GM18519 (cell line): ENCODE measurements at regions not wholly inside any gene's neighbourhood (a gene's known extent, or its start where the extent isn't known, plus 50 kb on each side); places are given as distances from the start of the nearest gene placed in this dataset.

Experiments
- ATAC-seq: cut with Tn5 transposase; IDR thresholded peaks from one replicate; pipeline ENCODE4 v1.9.1; 2021; ENCODE audit warnings: mild to moderate bottlenecking, moderate library complexity; ENCODE audit not compliant: unreplicated experiment, low FRiP score

DNA sequence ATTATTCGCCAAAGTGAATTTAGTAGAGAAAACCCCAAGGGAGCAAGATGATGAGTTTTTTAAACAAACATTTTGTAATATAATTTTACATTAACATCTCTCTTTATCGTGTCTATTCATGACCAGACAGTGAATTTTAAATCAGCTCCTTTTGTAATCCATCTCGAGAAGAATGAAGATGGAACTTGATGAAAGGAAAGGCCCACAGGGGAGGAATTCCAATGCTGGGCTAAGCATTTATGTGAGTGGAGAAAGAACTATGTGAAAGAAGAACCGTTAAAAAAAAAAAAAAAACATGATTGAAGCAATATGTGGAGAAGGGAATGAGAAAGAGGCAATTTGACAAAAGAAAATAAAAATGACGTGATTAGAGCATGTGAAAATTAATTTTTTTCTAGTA, 170.6 kb downstream of the KCTD12 start:
- ATAC-seq, result no peak

DNA sequence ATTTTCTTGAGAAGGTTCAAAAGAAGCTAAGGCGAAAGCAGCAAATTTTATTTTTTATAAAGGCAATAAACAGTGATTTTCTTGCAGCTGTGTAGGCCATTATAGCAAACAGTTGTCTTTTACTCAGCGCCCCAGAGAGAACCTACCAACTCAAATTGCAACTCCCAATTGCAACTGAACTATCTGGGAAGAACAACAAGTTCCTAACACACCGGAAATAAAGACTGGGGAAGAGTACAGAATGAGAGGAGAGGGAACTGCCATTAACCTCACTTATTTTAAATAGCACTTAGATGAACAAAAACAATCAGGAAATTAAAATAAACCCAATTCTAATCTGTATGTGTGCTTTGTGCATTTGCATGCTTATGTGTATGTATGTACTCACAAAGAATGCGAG, 171.1 kb downstream of the KCTD12 start:
- ATAC-seq, result no peak

DNA sequence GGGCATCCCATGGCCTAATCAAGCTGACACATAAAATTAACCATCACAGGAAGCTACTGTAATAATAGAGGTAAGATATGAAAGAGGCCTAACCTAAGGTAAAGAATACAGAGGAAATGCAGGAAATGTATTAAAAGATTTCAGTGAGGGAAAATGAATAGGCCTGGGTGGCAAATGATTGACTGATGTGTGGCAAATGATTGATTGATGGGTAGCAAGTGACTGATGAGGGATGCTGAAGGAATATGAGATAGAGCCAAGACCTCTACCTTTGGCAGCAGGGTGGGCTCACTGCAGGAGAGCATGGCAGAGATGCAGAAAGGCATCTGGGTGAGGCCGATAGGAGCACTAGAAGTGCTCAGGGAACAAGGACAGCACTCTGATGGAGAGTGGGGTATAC, 172.9 kb downstream of the KCTD12 start:
- no peak for ATAC-seq

DNA sequence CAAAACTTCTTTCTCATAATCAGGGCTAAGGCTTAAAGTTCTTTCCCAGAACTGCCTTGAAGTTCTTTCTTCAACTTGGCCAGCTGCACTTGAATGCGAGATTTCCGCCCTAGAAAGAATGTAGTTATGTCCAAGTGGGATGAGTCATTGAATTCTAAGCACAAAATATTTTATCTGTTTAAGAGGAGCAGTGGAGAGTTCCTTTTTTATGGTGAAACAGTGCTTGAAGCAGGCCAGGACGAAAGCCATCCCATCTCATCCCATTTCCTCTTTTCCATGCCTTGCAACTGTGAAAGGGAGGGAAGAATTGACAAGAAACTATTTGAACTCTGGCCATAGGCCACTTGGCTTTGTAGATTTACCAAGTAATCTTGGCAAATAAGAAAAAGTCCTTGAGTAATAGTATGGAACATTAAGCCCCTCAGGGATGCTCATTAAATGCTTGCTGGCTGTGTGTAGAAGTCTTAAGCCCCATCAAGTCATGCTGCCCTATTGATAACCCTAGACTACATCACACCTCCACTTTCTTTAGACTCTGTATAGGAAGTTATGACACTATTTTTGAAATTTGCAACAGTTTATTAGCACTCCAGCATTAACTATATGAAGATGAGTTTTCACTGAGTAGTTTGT, 174.5 kb downstream of the KCTD12 start:
- ATAC-seq, result no peak

DNA sequence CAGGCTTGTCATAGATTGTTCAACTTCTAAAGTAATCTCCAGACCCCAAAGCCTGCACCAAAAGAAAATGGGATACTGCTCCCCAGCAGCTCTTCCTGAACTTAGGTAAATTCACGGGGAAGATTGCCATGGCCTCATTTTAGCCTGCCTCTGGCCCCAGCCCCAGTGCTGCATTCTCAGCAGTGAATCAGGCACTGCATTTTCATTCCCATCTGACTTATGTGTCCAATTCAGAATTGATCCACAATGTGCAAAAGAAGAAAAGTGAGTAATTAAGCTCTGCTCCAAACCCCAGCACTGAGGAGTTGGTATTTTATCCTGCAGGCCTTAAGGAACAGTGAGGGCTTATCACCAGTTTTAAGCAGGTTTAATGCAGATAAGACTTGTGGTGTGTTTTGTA, 176.4 kb downstream of the KCTD12 start:
- ATAC-seq, result no peak

DNA sequence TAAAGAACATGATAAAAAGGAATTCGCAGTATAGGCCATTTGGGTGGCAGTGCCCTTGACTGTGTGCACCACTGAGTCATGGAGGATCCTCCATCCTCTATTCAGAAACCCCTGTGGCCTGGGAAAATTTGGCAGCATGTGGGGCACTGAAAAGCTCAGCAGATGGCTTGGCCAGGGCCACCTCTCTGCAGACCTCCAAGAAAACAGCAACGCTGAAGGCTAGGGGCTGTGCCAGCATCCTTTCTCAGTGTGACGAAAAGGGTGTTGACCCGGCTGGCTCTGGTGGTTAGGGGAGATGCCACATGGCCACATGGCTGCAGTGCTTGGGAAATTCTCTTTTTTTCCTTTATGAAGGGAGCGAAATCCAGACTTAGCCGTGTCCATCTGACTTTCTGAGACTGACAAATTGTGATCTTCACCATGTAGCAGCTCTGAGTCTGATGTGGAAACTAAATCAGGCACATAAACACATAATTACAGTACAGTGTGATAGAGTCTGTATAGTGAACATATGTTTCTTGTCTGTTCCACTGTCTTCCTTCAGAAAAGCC, 178.0 kb downstream of the KCTD12 start:
- no peak for ATAC-seq

DNA sequence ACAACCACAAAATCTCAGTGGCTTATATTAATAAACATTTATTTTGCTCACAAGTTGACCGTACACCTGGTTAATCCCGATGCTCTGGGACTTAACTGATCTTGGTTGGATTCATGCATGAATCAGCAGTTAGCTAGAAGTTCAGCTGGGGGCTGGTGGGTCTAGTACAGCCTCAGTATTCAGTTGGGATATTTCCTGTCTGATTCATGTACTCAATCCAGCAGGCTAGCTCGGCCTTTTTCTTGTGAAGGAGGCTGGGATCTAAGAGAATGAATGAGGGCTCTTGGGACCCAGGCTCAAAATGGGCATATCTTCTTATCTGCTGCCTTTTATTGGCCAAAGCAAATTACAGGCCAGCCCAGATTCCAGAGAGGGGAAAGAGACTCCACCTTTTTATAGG, 178.8 kb downstream of the KCTD12 start:
- no peak for ATAC-seq

DNA sequence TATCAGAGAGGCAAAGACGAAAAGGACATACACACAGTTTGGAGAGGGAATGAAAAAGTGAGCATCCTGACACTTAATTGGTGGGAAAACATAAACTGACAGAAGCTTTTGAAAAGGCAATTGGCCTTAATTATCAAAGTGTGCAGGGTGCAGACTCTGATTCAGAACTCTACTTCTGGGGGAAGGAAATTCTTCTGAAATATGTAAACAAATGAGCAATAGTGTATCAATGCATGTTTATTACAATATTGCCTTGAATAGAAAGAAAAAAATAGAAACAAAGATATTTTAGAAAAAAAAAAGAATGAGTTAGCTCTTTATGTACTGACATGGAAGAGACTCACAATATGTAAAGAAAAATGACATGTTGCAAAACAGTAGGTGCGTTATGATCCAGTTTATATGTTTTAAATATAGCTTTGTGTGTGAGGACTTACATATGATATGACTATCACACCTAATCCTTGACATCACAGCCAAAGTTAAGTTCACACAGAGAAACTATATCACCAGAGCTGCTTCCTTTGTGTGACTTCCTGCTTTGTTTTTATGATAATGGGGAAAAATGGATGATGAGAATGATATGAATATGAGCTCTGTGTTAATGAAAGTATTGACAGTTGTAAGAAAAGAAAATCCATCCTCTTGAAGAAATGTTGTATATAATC, 182.4 kb downstream of the KCTD12 start:
- ATAC-seq, result no peak

DNA sequence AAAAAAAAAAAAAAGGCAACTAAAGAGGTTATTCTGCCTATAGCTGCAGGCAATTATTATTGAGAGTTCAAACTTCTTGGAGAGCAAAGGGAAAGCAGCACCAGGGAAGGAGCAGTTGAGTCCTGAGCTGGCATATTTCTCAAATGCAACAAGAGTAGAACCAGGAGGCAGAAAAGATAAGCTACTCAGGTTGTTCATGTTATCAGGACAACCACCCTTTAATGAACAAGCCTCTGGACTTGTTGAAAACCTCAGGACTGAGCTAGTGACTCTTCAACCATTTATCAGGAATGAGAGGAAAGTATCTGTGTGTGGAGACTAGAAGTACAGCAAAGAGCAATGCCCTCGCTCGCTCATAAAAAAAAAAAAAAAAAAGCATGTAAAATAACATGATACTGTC, 183.0 kb downstream of the KCTD12 start:
- no peak for ATAC-seq

DNA sequence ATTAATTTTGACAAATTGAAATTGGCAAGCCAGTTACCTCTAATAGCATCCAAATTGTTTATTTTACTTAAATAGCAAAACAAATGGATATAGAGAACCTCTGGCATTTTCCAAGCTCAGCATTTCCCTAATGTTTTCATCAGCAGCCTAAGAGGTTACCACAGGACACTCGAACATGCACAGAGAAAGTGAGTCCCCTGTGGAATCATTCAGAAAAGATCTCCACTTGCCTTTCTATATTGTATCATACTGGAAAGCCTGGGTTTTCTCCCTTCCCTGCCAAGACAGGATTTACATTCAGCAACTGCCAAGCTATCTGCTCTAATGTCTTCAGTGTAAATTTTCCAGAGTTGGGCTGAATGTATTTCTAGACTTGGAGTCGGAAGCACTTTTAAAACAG, 188.9 kb downstream of the KCTD12 start:
- ATAC-seq, result no peak

DNA sequence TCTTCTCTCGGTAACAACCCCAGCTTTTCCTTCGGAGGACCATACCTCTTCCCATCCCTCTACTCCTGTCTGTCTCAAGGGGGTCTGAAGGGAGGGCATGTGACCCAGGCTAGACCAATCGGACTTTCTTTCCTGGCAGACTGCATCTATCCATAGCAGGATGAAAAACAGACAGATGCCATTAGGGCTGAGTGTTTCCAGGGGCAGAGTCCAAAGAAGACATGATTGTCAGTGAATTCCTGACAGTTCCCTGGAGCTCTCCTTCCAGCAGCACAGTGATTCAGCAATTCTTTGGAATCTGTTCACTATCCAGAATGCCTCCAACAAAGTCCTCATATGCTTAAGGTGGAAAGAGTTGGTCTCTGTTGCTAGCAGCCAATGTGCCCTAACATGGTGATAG, 189.8 kb downstream of the KCTD12 start:
- ATAC-seq, result no peak

DNA sequence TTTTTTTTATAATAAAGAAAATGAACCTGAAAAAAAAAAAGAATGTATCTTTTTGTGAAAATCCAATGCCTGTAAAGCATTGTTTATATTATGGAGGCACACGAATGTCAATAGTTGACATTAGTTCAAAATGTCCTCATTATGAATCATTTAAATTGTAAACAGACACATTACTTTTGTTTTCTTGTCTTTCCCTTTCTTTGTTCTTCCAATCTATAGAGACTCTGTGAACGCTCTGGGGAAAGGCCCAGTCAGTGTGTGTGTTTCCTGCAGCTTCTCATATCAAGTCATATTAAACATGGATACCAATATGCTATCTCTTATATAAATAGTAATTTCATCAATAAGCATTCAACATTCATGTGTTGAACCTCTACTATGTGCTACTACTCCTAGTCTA, 193.1 kb downstream of the KCTD12 start:
- ATAC-seq, result no peak

DNA sequence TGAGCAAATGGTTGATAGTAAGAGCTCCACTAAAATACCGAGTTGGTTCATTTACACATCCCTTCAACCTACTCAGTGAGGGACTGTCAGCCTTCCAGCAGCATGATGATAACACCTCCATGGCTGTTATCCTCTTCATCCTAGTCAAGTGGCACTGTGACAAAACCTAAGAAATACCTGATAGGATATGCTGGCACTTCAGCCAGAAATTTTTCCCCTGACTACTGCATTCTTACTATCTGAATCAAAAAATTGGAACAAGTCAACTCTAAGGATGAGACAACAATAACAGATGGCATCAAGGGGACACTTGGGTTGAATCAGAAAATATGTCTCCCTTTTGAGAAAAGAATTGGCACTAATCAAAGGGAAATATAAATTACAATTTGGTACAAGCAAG, 193.9 kb downstream of the KCTD12 start:
- no peak for ATAC-seq

DNA sequence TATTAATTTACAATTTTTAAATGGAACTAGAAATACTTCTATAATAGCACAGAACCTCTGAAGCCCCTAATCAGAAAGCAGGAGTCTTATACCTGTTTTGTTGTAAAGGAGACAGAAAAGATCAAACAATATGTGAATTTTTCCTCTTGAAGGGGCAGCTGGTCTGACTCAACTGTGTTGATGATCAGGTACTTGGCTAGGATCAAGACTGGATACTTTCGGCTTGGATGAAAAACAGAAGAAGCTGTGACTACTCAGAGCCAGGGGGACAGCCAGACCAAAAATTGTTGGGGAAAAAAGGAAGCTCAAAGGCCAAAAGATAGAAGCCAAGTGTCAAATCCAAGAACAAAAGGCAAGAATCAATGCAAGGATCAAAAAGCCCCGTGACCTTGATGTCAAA, 195.6 kb downstream of the KCTD12 start:
- ATAC-seq, result no peak

DNA sequence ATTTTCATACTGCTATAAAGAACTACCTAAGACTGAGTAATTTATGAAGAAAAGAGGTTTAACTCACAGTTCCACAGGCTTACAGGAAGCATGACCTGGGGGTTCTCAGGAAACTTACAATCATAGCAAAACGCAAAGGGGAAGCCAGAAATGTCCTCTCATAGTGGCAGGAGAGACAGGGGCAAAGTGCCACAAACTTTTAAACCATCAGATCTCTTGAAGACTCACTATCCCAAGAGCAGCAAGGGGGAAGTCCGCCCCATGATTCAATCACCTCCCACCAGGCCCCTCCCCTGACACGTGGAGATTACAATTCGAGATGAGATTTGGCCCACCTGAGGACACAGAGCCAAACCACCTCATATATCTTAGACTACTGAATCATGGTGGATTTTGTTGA, 198.7 kb downstream of the KCTD12 start:
- no peak for ATAC-seq

DNA sequence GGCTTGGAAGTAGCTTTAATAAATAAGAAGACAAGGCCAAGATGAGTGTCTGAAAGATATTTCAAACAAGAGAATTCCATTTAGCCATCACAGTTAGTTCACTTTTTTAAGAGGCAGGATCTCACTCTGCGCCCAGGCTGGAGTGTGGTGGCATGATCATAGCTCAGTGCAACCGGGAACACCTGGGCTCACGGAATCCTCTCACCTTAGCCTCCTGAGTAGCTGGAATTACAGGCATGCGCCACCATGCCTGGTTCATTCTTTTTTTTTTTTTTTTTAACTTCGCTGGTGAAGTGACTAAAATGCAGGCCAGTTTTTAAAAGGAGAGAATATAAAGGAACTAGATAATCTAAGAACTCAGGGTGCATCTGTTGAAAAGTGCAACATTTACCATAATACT, 200.3 kb downstream of the KCTD12 start:
- ATAC-seq, result no peak

DNA sequence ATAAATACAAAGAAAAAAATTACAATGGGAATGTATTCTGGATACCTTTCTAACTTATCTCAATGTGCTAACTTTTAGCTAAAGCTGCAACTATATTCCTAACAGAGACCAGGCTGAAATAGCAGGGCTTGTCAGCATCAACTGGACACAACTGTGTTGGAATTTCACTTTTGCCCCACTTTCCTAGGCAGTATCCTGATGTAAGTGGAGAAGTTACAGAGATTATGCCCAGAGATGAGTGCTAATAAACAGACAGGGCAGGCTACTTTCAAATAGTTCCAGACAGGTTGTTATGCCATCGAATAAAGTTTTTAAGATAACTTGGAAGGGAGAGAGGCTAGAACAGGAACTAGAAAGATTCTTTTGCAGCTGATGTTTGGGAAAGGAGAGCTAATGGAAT, 201.9 kb downstream of the KCTD12 start:
- no peak for ATAC-seq

DNA sequence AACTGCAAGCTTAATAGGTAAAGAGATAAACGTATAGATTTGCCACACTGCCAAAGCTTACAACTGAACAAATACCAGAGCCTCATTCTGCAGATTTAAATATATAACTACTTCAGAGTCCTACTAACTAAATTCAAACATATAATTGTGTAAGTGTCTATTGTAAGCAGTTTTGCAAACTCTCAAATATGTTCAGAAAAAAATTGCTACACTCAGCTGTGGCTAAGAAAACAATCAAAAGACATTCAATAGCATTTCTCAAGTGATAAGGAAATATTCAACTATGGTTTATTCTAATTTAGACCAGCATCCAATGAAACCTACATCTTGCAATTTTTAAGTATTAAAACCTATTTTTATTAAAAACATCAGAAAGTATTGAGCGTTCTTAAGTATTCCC, 202.4 kb downstream of the KCTD12 start:
- no peak for ATAC-seq

DNA sequence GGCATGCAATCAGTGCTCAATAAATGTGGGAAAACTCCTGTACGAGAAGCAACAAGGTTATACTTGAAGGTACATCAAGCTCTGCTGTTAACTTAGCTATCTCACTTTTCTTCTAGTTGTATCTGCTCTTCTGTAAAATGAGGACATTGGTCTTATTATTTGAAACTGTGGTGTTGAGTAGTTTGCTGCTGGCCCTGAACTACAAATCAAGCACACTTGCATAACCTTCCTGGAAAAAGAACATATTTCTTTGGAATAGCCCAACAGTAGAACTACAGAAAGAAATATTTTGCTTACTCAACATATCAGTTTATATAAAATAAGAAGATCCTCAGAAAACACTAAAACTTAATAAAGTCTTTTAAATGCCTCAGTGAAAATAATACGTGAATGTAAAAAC, 203.0 kb downstream of the KCTD12 start:
- ATAC-seq, result no peak

DNA sequence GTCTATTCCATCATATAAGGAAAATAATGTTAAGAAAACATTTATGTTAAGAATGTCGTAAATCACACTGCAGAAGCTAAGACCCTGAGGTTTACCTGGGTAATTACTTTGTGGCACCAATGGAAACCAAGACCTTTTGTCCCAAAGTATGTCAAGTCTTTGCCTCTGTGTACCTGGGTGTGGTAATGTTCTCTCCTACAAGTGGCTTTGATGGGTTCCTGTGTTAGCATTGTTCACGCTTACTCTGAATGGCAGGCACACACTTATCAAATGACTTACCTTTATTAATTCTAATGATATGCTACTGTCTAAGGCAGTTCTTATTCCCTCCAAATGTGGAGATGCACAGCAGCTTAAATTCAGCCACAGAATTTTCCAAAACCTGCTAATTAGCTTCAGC, 206.1 kb downstream of the KCTD12 start:
- no peak for ATAC-seq

DNA sequence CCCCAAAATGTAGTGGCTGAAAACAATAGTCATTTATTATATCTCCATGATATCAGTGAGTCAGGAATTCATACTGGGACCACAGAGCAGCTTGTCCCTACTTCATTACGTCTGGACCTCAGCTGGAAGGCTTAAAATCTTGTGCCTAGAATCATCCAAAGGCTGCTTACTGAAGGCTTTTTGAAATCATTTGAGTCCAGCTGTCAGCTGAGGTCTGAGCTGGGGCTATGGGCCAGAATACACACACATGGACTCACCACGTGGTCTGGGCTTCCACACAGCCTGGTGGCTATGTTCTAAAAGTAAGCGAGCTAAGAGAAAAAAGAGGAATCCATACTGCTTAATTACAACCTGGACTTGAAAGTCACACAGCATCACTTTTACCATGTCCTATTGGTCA, 209.2 kb downstream of the KCTD12 start:
- ATAC-seq, result no peak

DNA sequence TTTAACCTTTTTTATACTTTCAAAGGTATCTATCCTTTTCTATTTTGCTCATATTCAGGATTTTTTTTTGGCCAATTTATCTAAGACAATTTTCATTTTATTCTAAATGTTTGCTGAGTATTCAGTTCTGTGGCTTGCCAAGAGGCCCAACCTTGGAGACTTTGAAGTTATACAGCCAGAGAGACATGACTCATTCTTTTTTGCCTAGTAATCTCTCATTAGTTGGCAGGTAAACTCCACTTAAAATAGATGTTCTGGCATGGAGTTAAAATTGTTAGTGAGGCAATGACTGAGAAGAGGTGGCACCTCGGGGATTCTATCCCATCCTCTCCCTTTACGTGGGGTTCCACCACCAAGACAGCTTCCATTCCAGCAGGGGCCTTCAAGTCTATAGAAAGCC, 213.8 kb downstream of the KCTD12 start:
- no peak for ATAC-seq
